ENCODE measurements at regions not wholly inside any gene's neighbourhood (a gene's known extent, or its start where the extent isn't known, plus 50 kb on each side); places are given as distances from the start of the nearest gene placed in this dataset.

DNA sequence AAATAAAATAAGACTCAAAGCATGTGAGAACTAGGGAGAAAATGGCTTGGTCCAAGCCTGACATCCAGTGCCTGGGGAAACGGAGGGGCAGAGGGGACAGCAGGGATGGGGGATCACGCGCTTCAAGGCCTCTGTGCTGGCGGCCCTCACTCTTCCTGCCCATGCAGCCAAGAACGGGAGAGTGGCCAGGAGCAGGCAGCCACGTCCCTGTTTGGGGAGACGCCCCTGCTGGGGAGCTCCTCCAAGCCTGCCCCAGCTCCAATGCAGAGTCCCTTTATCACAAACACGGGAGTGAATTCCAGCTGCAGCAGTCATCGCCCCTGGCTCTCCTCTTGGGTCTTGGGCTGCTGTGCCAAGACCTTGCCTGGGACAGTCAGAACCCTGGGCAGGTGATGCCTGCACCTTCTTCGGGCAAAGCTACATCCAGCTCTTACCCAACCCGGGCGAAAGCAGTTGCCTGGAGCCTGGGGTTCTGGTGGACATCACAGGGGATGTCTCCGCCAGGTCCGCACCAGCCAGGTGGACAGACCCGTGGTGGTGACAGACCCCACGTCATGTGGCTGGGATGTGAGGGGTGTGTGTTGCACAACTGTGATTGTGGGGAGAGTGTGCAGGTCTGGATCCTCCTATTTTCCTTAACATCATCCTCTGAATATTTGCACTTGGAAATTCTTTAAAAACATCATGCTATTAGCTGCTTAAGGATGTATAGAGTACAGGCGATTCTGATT lies 1391.3 kb downstream of the BRD1 start:
- Histone ChIP-seq H3K36me3 (ENCODE audit: control insufficient read depth, insufficient read depth, low read length) (no peaks in the 10 kb centered on the region), H3K4me3 (ENCODE audit: low read length) (no peak overlapping the region), H3K27me3 (ENCODE audit: control insufficient read depth, insufficient read depth, low read length) (peaks cover 4% of the 10 kb centered on the region), H3K9ac (ENCODE audit: low read length) (no peak overlapping the region), H3K4me1 (ENCODE audit: control insufficient read depth, insufficient read depth, low read length) (no peaks in the 10 kb centered on the region), H3K27ac (ENCODE audit: low read depth, low read length) (no peak overlapping the region)

DNA sequence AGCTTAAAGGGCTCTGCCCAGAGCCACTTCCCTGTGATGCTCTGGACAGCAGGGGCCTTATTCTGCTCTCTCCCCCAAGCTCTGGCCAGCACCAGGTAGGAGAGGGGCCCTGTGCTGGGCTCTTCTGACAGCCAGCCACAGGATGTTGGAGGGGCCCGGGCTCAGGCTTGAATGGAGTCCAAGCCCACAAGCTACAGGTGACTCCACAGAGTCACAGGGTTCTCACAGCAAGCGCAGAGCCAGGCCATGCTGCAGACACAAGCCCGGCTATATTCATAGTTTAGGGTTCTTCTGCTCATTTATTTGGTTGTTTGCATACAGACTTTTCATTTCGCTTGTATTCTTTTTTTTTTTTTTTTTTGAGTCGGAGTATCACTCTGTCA lies 1392.8 kb downstream of the BRD1 start:
- H3K4me1 ChIP-seq (ENCODE audit: control insufficient read depth, insufficient read depth, low read length), result no peaks in the 10 kb centered on the region
- H3K4me3 ChIP-seq (ENCODE audit: low read length), result no peak overlapping the region
- no peak overlapping the region for H3K27ac ChIP-seq (ENCODE audit: low read depth, low read length)
- no peaks in the 10 kb centered on the region for H3K36me3 ChIP-seq (ENCODE audit: control insufficient read depth, insufficient read depth, low read length)
- H3K27me3 ChIP-seq (ENCODE audit: control insufficient read depth, insufficient read depth, low read length), result no peaks in the 10 kb centered on the region
- H3K9ac ChIP-seq (ENCODE audit: low read length), result no peak overlapping the region

- H3K27me3 ChIP-seq (ENCODE audit: control insufficient read depth, insufficient read depth, low read length), result no peaks in the 10 kb centered on the region
- no peak overlapping the region for H3K9ac ChIP-seq (ENCODE audit: low read length)
- H3K36me3 ChIP-seq (ENCODE audit: control insufficient read depth, insufficient read depth, low read length), result no peaks in the 10 kb centered on the region
- H3K27ac ChIP-seq (ENCODE audit: low read depth, low read length), result no peak overlapping the region
- H3K4me1 ChIP-seq (ENCODE audit: control insufficient read depth, insufficient read depth, low read length), result no peaks in the 10 kb centered on the region
- no peak overlapping the region for H3K4me3 ChIP-seq (ENCODE audit: low read length)
These were observed 1393.4 kb downstream of the BRD1 start for GRCh38 chr22:48434156-48434867.

DNA sequence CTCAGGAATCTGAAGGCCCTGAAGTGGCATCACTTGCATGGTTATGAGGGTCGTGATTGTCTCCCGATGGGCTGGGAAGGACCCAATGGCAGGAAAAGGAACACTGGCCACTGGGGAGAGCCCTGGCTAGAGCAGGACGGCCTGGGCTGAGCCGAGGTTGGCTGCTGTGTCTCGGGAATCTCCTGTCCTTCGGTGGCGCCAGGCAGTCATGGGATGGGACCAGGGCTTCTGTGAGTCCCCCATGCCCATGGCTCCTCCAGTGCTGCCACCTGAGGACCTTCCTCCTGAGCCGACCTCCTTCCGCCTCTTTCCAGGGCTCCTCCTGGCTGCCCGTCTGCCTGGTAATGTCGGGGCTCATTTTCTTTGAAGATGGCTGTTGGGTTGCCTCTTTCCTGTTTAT lies 1394.0 kb downstream of the BRD1 start:
- H3K4me1 ChIP-seq (ENCODE audit: control insufficient read depth, insufficient read depth, low read length), result no peaks in the 10 kb centered on the region
- H3K27ac ChIP-seq (ENCODE audit: low read depth, low read length), result no peak overlapping the region
- H3K4me3 ChIP-seq (ENCODE audit: low read length), result no peak overlapping the region
- no peaks in the 10 kb centered on the region for H3K27me3 ChIP-seq (ENCODE audit: control insufficient read depth, insufficient read depth, low read length)
- no peak overlapping the region for H3K9ac ChIP-seq (ENCODE audit: low read length)
- H3K36me3 ChIP-seq (ENCODE audit: control insufficient read depth, insufficient read depth, low read length), result no peaks in the 10 kb centered on the region

DNA sequence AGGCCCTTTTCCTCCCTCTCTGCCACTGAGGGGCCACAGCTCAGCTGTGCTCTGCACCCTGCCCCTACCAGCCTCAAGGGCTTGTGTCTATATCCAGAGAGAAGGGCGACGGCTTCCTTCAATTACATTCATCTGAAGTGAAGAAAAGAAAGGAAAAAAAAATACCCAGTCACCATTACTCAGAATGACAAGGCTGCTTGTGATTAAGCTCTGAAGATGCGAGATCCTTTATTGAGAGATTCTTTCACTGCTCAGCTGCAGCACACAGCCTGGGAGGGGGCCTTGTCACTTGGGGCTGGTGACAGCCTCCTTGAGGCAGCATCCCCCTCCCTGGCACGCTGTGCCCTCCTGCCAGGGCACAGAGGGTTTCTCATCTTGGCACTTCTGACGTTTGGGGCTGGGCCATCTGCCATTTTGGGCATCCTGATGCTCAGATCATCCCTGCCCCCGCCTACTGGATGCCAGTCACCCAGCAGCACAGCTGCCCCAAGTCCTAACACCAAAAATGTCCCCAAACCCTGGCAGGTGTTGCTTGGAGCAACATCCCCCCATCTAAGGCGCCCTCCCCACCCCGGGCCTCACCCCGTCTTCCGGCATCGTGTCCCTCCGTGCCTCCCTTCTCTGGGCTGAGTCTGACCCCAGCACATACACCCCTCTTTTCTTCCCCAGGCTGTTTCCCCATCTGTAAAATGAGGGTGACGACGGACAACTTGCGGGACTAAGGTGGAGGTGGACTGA lies 1394.7 kb downstream of the BRD1 start:
- Histone ChIP-seq H3K27me3 (ENCODE audit: control insufficient read depth, insufficient read depth, low read length) (no peaks in the 10 kb centered on the region), H3K4me1 (ENCODE audit: control insufficient read depth, insufficient read depth, low read length) (no peaks in the 10 kb centered on the region), H3K27ac (ENCODE audit: low read depth, low read length) (no peak overlapping the region), H3K36me3 (ENCODE audit: control insufficient read depth, insufficient read depth, low read length) (no peaks in the 10 kb centered on the region), H3K9ac (ENCODE audit: low read length) (no peak overlapping the region), H3K4me3 (ENCODE audit: low read length) (no peak overlapping the region)

DNA sequence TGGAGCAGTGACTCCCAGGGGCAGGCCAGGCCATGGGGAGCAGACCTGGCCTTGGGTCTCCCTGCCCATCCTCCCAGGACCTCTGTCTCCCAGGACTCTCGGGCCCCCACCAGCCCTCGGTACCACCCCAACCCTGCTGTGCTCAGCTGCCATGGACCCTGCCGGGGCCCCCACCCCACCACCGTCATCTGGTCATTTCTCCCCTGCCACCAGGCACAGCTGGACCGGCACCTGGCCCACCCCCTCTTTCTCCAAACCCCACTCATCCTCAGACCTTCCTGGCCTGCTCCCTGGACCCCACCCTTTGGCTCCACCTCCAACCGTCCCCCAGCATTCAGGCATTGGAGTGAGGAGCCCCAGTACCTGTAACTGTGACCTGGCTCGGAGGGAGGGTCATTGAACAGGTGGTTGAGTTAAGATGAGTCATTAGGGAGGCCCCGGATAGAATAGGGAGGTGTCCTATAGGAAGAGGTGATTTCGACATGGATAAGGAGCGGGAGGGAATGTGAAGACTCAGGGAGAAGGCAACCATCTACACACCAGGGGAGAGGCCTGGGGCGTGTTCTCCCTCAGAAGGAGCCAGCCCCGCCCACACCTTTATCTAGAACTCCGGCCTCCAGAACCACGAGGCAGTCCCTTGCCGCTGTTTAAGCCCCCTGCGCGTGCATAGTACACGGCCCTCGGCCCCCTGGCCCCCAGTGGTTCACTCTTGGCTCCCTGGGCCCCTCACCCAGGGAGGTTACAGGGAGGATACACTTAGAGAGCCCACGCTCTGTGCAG lies 1395.9 kb downstream of the BRD1 start:
- no peak overlapping the region for H3K27ac ChIP-seq (ENCODE audit: low read depth, low read length)

DNA sequence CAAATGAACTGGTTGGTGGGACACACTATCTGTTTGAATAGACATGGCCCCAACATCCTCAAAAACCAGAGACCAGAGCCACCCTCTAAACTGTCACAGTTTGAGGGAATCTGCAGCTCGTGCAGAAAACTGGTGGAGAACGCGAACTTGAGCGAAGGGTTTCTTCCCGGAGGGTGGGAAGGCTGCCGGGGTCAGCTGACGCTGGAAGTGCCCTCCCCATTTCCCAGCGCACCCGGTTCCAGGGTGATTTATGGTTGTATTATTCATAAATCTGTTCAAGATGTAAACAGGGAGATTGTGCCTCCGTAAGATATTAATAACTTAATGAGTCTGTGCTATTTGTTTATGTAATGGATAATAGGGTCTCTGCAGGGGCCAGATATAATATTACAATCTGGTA lies 1396.7 kb downstream of the BRD1 start:
- no peak overlapping the region for H3K4me3 ChIP-seq (ENCODE audit: low read length)
- H3K27ac ChIP-seq (ENCODE audit: low read depth, low read length), result no peak overlapping the region
- H3K36me3 ChIP-seq (ENCODE audit: control insufficient read depth, insufficient read depth, low read length), result no peaks in the 10 kb centered on the region
- H3K9ac ChIP-seq (ENCODE audit: low read length), result no peak overlapping the region
- H3K4me1 ChIP-seq (ENCODE audit: control insufficient read depth, insufficient read depth, low read length), result no peaks in the 10 kb centered on the region
- H3K27me3 ChIP-seq (ENCODE audit: control insufficient read depth, insufficient read depth, low read length), result no peaks in the 10 kb centered on the region

More for the DNA sequence above, 1395.9 kb downstream of the BRD1 start:
- no peak overlapping the region for H3K9ac ChIP-seq (ENCODE audit: low read length)
- no peaks in the 10 kb centered on the region for H3K4me1 ChIP-seq (ENCODE audit: control insufficient read depth, insufficient read depth, low read length)
- H3K4me3 ChIP-seq (ENCODE audit: low read length), result no peak overlapping the region
- no peaks in the 10 kb centered on the region for H3K27me3 ChIP-seq (ENCODE audit: control insufficient read depth, insufficient read depth, low read length)
- H3K36me3 ChIP-seq (ENCODE audit: control insufficient read depth, insufficient read depth, low read length), result no peaks in the 10 kb centered on the region

DNA sequence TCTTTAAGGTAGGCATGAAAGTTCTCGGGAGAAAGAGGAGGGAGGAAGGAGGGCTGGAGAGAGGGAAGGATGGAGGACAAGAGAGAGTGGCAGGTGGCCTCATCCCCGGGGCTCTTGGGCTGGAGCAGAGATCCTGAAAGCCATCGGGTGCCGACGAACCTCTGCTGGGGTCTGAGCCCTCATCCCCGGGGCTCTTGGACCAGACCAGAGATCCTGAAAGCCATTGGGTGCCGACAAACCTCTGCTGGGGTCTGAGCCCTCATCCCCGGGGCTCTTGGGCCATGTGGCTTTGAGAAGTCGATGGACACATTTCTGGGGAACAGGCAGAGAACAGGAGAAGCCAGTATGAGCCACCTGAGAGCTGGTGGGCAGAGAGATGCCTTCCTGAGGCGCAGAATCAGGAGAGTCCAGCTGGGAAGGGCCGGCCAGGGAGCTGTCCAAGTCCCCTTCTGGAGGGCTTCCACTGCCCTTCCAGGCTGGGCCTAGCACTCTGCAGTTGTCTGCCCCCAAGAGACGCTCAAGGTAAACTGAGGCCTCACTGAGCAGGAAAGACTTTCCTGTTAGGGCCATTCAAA lies 1398.1 kb downstream of the BRD1 start:
- no peaks in the 10 kb centered on the region for H3K36me3 ChIP-seq (ENCODE audit: control insufficient read depth, insufficient read depth, low read length)
- no peak overlapping the region for H3K4me3 ChIP-seq (ENCODE audit: low read length)
- no peaks in the 10 kb centered on the region for H3K4me1 ChIP-seq (ENCODE audit: control insufficient read depth, insufficient read depth, low read length)
- no peak overlapping the region for H3K9ac ChIP-seq (ENCODE audit: low read length)
- no peaks in the 10 kb centered on the region for H3K27me3 ChIP-seq (ENCODE audit: control insufficient read depth, insufficient read depth, low read length)
- H3K27ac ChIP-seq (ENCODE audit: low read depth, low read length), result no peak overlapping the region

DNA sequence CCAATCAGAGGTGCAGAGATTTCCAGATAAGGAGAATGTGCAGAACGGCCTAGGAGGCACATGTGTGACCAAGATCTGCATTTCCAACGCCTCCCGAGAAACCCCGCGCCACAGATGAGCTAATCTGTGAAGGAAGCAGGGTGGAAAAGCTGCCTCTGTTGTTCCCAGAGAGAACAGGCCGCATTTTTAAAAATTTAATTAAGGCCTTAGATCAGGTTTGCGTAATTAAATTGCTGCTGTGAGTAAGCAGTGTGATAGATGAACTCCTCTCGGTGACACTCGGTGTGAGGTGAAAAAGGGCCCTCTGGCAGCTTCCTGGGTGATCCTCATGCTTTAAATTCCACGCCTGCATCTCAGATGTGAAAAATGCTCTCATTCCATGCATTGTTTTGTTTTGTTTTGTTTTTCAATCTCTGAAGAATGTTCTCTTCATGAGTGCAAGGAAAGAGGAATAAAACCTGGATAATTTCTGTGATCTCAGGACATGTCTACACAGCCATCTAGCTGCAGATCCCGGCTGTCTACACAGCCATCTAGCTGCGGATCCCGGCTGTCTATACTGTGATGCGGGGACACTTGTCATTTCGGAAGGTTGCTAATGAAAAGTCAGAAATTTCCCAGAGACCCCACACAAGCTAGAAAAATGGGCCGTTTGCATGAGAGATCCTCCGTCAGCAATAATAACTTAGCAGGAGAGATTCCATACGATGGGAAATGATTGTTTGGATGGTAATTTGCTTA lies 1398.9 kb downstream of the BRD1 start:
- H3K27me3 ChIP-seq (ENCODE audit: control insufficient read depth, insufficient read depth, low read length), result no peaks in the 10 kb centered on the region

GRCh38 chr22:48427731-48428211 lies 1399.9 kb downstream of the BRD1 start:
- H3K4me1 ChIP-seq (ENCODE audit: control insufficient read depth, insufficient read depth, low read length), result no peaks in the 10 kb centered on the region
- H3K27ac ChIP-seq (ENCODE audit: low read depth, low read length), result no peak overlapping the region
- H3K9ac ChIP-seq (ENCODE audit: low read length), result no peak overlapping the region
- no peak overlapping the region for H3K4me3 ChIP-seq (ENCODE audit: low read length)
- H3K27me3 ChIP-seq (ENCODE audit: control insufficient read depth, insufficient read depth, low read length), result no peaks in the 10 kb centered on the region
- no peaks in the 10 kb centered on the region for H3K36me3 ChIP-seq (ENCODE audit: control insufficient read depth, insufficient read depth, low read length)

More for the DNA sequence above, 1398.9 kb downstream of the BRD1 start:
- Histone ChIP-seq H3K36me3 (ENCODE audit: control insufficient read depth, insufficient read depth, low read length) (no peaks in the 10 kb centered on the region), H3K27ac (ENCODE audit: low read depth, low read length) (no peak overlapping the region), H3K9ac (ENCODE audit: low read length) (no peak overlapping the region), H3K4me1 (ENCODE audit: control insufficient read depth, insufficient read depth, low read length) (no peaks in the 10 kb centered on the region), H3K4me3 (ENCODE audit: low read length) (no peak overlapping the region)
